Stimulated activated CD4-positive, alpha-beta T cell treated with anti-CD3 and anti-CD28 coated beads, Interleukin-2, amount 100 ng/mL, for 48 hours (primary cell): ENCODE measurements at regions not wholly inside any gene's neighbourhood (a gene's known extent, or its start where the extent isn't known, plus 50 kb on each side); places are given as distances from the start of the nearest gene placed in this dataset.
"Not testable (repeated sequence)": the region's sequence is repeated elsewhere in the genome, so short reads cannot be mapped to it uniquely, and the experiment has no call there.

ENCODE experiments used
- DNase-seq, 2 donors: peaks; one replicate each; pipeline ENCODE4 v3.0.0-alpha.2; 2020

- DNase-seq: no peak
These were observed 151.1 kb upstream of the SFSWAP start for GRCh38 chr12:131559517-131560516.

DNA sequence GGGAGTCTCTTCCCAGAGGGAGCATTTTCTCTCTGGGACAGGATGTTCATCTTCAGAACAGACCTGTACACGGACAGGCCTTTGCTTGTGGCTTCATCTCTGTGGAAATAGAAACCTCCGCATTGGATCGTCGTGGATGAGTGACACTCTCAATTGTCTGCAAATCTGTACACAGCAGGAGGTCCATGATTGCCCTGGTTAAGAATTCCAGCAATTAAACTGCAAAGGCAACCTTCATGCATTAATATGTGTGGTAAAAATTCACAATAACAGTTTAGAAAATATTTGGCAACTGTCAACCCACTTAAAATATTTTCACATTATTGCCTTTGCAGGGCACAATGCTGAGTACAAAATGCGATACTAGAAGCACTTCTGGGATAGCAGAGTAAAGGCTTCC, 149.8 kb upstream of the SFSWAP start:
- DNase-seq: no peak

GRCh38 chr12:131561891-131562684, 148.8 kb upstream of the SFSWAP start:
- DNase-seq: no peak

- not testable (repeated sequence) for DNase-seq
These were observed 146.7 kb upstream of the SFSWAP start for GRCh38 chr12:131564138-131564727.

DNA sequence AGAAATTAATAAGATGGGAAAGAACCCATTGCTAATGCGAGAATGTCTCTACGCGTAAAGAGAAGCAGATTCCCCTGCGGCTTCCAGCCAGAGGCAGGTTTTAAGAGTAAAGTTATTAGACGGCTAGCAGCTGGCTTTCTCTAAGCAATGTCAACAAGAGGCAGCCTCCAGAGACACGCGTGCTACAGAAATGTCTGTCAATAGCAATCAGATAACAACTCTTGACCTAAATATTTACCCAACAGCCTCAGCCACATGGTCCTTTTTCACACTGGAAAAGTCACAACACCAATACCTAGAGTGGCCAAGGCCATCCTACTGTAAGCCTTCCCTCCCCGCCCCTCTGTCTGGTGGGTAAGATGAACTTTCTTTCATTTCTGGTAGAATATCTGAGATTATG, 146.0 kb upstream of the SFSWAP start:
- DNase-seq: no peak

DNA sequence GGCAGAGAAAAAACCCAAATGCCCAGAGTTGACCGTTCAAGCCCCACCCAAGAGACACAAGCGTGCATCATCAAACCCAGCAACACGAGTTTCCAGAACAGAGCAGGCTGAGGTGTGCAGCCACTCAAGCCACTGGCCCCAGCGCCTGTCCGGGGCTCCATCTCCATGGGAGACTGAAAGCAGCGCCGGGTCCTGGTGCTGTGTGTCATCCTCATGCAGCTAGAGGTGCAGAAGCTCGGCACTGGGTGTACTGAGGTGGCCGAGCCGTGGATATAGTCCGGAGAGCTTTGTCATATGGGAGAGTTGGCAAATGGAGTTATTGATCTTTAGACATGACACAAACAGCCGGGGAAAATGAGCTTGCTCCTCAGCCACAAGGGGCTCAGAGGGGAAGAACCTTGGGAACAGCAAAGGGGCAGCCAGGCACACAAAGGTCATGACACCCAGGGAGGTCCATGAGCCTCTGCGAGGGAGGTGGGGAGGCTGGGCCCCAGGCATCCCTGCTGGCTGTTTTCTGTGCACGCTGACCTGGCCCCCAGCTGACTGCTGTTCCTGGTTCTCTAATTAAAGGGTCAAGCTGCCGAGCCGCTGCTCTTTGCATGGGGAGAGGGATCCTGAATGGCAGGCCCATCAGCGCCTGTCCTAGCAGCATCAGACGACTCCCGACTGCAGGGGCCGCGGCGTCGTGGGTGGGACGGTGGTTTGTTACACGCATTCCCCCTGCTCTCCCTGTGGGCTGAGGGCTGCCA, 145.4 kb upstream of the SFSWAP start:
- no peak for DNase-seq

DNA sequence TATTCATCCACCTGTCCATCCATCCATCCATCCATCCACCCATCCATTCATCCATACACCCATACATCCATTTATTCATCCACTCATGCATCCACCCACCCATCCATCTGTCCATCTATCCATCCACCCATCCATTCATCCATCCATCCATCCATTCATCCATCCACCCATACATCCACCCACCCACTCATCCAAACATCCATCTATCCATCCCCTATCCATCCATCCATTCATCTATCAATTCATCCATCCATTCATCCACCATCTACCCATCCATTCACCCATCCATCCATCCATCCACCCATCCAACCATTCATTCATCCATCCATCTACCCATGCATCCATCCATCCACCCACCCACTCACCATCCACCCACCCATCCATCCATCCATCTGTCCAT, 142.6 kb upstream of the SFSWAP start:
- DNase-seq: no peak

DNA sequence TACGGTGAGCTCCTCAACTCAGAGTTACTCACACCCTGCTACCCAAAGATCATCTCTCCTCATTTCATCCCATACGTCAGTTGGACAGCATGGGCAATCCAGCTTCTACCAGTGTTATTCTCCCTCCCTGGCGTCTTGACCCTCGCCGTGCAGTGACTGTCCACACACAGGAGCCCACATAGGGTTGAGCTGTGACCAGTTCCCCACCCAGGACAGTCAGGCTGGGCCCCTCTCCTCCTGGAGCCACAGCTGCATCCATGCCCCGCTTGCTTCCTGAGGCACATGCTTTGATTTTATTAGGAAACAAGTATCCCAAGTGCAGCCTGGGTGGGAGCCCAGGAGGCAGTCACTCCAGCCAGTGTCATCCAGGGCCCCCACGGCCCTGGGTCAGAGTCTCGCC, 140.3 kb upstream of the SFSWAP start:
- no peak for DNase-seq

GRCh38 chr12:131571827-131572226, 139.1 kb upstream of the SFSWAP start:
- DNase-seq: no peak

DNA sequence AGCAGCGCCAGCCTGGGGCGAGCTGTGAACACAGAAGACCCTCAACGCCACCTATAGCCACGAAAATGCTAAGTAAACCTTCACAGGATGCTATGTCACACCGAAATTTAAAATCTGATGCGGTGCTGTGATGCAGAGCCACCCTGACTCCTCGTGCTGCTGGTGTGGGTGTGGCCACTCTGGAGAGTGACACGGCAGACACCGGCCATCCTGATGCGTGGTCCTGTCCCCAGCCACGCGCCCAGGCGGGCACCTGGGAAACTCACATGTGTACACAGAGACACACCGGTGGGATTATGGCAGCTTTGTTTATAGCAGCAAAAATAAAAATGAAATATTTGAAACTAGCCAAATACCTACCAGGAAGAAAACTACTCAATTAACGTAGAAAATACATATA, 138.3 kb upstream of the SFSWAP start:
- no peak for DNase-seq

- DNase-seq: no peak
These were observed 137.1 kb upstream of the SFSWAP start for GRCh38 chr12:131573631-131574394.

- no peak for DNase-seq
These were observed 136.5 kb upstream of the SFSWAP start for GRCh38 chr12:131574395-131574771.

- DNase-seq: no peak
These were observed 135.5 kb upstream of the SFSWAP start for GRCh38 chr12:131575371-131575770.

- DNase-seq: not testable (repeated sequence)
These were observed 134.2 kb upstream of the SFSWAP start for GRCh38 chr12:131576734-131577133.

- DNase-seq: no peak
These were observed 133.1 kb upstream of the SFSWAP start for GRCh38 chr12:131577766-131578165.

- no peak for DNase-seq
These were observed 131.9 kb upstream of the SFSWAP start for GRCh38 chr12:131578828-131579470.

GRCh38 chr12:131583090-131583712, 127.7 kb upstream of the SFSWAP start:
- no peak for DNase-seq

DNA sequence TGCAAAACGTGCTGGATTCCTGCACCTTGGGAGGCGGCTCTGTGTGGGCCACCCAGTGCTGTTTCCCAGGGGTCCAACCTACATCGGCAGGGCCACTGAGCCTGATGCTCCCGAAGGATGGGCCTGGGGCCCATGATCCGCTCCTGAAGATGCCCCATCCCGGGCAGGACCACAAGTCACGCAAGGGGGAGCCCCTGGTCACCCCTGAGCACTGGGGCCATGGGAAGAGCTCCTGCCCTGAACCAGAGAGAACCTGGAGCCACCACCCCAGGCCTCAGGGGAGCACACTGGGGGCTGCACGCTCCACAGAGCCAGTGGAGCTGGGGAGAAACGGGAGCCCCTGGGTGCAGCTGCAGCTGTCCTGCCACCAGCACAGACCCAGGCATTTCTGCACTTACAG, 124.6 kb upstream of the SFSWAP start:
- DNase-seq: no peak

GRCh38 chr12:131586761-131587160, 124.1 kb upstream of the SFSWAP start:
- DNase-seq: no peak

GRCh38 chr12:131587565-131587964, 123.3 kb upstream of the SFSWAP start:
- no peak for DNase-seq
